ENCODE measurements at regions not wholly inside any gene's neighbourhood (a gene's known extent, or its start where the extent isn't known, plus 50 kb on each side); places are given as distances from the start of the nearest gene placed in this dataset.

DNA sequence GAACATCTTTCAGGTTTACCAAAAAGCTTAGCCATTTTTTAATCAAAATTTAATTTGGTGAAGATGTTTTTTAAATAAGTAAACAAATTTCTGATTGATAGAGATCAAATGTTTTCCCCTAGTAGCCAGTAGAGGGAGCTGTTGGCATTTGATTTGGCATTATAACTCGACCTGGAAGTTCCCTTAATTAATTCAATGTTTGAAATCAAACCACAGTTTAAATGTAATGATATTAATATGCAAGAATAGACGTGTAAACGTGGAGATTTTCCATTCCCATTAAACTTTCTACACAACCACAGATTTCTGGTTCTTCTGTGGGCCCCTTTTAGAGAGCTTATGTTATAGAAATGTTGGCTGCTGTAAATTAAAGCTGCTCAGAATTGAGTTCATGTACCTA is 148.1 kb upstream of the MPDZ start:
- TF ChIP-seq ELF4 (IDR thresholded peaks at IDR 0.05) = no peak
- TF ChIP-seq LEF1 (IDR thresholded peaks at IDR 0.05; ENCODE audit: borderline replicate concordance) = no peak
- no peak for TF ChIP-seq SUZ12 (IDR thresholded peaks at IDR 0.05)
- TF ChIP-seq BHLHE40 (IDR thresholded peaks at IDR 0.05; ENCODE audit: borderline replicate concordance) = no peak
- TF ChIP-seq FOXK2 (IDR thresholded peaks at IDR 0.05) = no peak
- no peak for TF ChIP-seq ZNF384 (IDR thresholded peaks at IDR 0.05)
- TF ChIP-seq FOXA1 (IDR thresholded peaks at IDR 0.05) = no peak
- POLR2A ChIA-PET = no interaction called here
- CTCF ChIA-PET = interaction anchor here (1.4 kb wide), 1 partner anchor 16 kb away, joined by 7 read pairs; no protein-coding TSS in a partner anchor
- no peak for DNase-seq (ENCODE audit: extremely low spot score)

DNA sequence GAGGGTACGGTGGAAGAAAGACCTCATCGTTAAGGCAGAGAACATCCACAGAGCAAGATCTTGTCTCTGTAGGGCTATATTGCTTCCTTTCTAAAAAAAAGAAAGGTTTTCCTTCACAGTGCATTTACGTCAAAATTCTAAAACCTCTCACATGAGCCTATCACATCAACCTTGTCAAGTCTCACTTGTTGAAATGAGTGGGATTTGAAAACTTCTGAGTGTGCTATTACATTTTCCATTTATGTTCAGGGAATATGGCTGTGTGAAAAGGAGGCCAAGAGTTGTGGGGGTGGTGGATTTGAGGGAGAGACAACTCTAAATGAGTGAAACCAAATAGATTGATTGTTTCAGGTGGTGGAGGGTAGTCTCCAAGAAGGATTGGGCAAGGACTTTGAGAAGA is 147.1 kb upstream of the MPDZ start:
- no peak for DNase-seq (ENCODE audit: extremely low spot score)
- CTCF ChIA-PET = interaction anchor here (0.6 to 1.4 kb wide), 2 partner anchors 15 to 48 kb away, joined by 3 to 7 read pairs; no protein-coding TSS in a partner anchor
- POLR2A ChIA-PET = no interaction called here
- TF ChIP-seq CTBP1 (IDR thresholded peaks at IDR 0.05; ENCODE audit: borderline replicate concordance) (no peak), TARDBP (IDR thresholded peaks at IDR 0.05) (no peak), FOXM1 (IDR thresholded peaks at IDR 0.05; ENCODE audit: borderline replicate concordance) (no peak), LEF1 (IDR thresholded peaks at IDR 0.05; ENCODE audit: borderline replicate concordance) (no peak), SUZ12 (IDR thresholded peaks at IDR 0.05) (no peak), ZNF384 (IDR thresholded peaks at IDR 0.05) (no peak), HDGF (IDR thresholded peaks at IDR 0.05; ENCODE audit: borderline replicate concordance) (no peak), FOXK2 (IDR thresholded peaks at IDR 0.05) (no peak), BHLHE40 (IDR thresholded peaks at IDR 0.05; ENCODE audit: borderline replicate concordance) (no peak), ARNT (IDR thresholded peaks at IDR 0.05) (no peak), L3MBTL2 (conservative IDR thresholded peaks at IDR 0.05) (no peak), FOXA1 (IDR thresholded peaks at IDR 0.05) (no peak), NFRKB (IDR thresholded peaks at IDR 0.05) (no peak), ELF4 (IDR thresholded peaks at IDR 0.05) (no peak), SP1 (IDR thresholded peaks at IDR 0.05) (no peak)
- TF ChIP-seq, protein P1, sequence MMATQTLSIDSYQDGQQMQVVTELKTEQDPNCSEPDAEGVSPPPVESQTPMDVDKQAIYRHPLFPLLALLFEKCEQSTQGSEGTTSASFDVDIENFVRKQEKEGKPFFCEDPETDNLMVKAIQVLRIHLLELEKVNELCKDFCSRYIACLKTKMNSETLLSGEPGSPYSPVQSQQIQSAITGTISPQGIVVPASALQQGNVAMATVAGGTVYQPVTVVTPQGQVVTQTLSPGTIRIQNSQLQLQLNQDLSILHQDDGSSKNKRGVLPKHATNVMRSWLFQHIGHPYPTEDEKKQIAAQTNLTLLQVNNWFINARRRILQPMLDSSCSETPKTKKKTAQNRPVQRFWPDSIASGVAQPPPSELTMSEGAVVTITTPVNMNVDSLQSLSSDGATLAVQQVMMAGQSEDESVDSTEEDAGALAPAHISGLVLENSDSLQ (IDR thresholded peaks at IDR 0.05) = no peak

DNA sequence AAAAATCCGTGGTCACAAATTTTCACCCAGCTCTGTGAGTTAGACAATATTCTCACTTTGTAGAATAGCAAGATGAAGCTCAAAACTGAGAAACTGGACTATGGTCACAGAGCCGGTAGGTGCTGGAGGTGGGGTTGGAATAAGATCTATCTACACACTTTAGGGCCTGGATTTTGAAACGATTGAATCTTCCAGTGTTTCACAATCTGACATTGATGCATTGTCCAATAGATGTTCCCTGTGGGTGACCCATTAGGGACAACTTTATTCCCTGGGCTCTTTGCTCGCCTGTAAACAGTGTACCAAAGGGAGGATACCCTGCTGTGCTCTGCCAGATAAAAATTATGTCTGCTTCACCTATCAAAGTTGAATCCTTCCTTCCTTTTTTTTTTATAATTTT is 145.4 kb upstream of the MPDZ start:
- DNase-seq (ENCODE audit: extremely low spot score) = no peak
- ChIA-PET CTCF (interaction anchor here (0.7 kb wide), 1 partner anchor 26 kb away, joined by 3 read pairs; no protein-coding TSS in a partner anchor), POLR2A (no interaction called here)
- no peak for TF ChIP-seq L3MBTL2 (conservative IDR thresholded peaks at IDR 0.05)
- no peak for TF ChIP-seq FOXA1 (IDR thresholded peaks at IDR 0.05)
- TF ChIP-seq FOXM1 (IDR thresholded peaks at IDR 0.05; ENCODE audit: borderline replicate concordance) = no peak
- TF ChIP-seq, protein P1 (IDR thresholded peaks at IDR 0.05) = peak; percentile 79

DNA sequence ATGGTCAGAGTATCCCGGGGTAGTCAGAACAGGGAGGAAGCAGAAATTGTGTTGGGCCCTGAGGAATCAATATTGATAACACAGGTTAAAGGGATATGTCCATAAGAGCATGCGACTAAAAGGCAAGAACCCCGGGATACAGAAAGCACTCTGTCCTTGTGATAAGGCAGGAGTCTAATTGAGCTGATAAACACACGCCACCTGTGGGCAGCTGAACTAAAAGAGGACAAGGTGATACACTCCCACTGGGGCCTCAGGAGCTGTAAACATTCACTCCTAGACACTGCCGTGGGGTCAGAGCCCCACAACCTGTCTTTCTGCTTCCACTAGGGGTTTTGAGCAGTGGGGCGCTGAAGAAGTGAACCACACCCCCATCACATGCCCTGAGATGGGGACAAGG is 144.7 kb upstream of the MPDZ start:
- DNase-seq (ENCODE audit: extremely low spot score) = no peak
- POLR2A ChIA-PET = no interaction called here
- TF ChIP-seq L3MBTL2 (conservative IDR thresholded peaks at IDR 0.05) (no peak), SP1 (IDR thresholded peaks at IDR 0.05) (no peak), NFRKB (IDR thresholded peaks at IDR 0.05) (no peak), ARNT (IDR thresholded peaks at IDR 0.05) (no peak), BHLHE40 (IDR thresholded peaks at IDR 0.05; ENCODE audit: borderline replicate concordance) (no peak), LEF1 (IDR thresholded peaks at IDR 0.05; ENCODE audit: borderline replicate concordance) (no peak)
- CTCF ChIA-PET = no interaction called here

DNA sequence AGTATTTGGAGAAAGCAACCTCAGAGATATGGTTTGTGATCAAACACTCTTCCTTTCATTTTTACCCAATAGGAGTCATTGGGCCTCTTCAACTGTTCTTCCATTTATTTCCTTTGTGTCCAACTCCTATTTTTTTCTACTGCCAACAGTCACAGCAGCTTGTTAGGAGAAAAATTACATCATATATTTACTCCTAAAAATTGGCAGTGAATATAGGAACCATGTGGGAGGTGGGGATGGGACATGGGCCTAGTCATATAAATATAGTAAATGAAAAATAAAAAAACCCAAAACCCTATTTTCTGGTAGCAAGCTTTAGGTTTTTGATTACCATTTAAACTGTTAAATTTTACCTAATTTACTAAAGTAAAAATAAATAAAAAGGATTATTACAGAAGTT is 134.9 kb upstream of the MPDZ start:
- POLR2A ChIA-PET = no interaction called here
- TF ChIP-seq SUZ12 (IDR thresholded peaks at IDR 0.05) = no peak
- TF ChIP-seq HDGF (IDR thresholded peaks at IDR 0.05; ENCODE audit: borderline replicate concordance) = no peak
- no peak for TF ChIP-seq ARNT (IDR thresholded peaks at IDR 0.05)
- no peak for TF ChIP-seq ZNF384 (IDR thresholded peaks at IDR 0.05)
- TF ChIP-seq SP1 (IDR thresholded peaks at IDR 0.05) = no peak
- TF ChIP-seq BHLHE40 (IDR thresholded peaks at IDR 0.05; ENCODE audit: borderline replicate concordance) = no peak
- no peak for TF ChIP-seq FOXK2 (IDR thresholded peaks at IDR 0.05)
- no peak for TF ChIP-seq L3MBTL2 (conservative IDR thresholded peaks at IDR 0.05)
- TF ChIP-seq TARDBP (IDR thresholded peaks at IDR 0.05) = no peak
- no peak for TF ChIP-seq FOXA1 (IDR thresholded peaks at IDR 0.05)
- no peak for TF ChIP-seq LEF1 (IDR thresholded peaks at IDR 0.05; ENCODE audit: borderline replicate concordance)
- TF ChIP-seq CTBP1 (IDR thresholded peaks at IDR 0.05; ENCODE audit: borderline replicate concordance) = no peak
- TF ChIP-seq NFRKB (IDR thresholded peaks at IDR 0.05) = no peak
- TF ChIP-seq, protein P1 (IDR thresholded peaks at IDR 0.05) = no peak
- TF ChIP-seq ELF4 (IDR thresholded peaks at IDR 0.05) = no peak
- TF ChIP-seq FOXM1 (IDR thresholded peaks at IDR 0.05; ENCODE audit: borderline replicate concordance) = no peak
- DNase-seq (ENCODE audit: extremely low spot score) = no peak
- CTCF ChIA-PET = no interaction called here

DNA sequence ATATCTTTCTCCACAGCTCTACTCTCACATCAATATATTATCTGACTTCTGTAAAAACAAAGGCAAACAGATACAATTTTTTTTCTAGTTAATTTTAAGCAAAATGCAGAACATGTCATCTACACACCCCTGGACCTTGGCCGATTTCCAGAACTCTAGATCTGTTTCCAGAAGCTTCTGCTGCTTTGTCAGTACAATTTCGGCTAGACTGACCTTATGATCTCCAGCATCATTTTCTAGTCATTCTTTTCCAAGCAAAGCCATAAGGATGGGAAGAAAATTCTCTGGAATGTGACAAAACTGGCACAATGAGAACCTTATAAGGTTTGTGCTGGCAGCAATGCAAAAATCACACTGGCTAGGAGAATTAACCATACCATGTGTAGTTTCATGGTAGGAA is 132.8 kb upstream of the MPDZ start:
- ChIA-PET POLR2A (no interaction called here), CTCF (interaction anchor here (1.3 kb wide), 1 partner anchor 15 kb away, joined by 7 read pairs; no protein-coding TSS in a partner anchor)
- no peak for TF ChIP-seq ELF4 (IDR thresholded peaks at IDR 0.05)
- no peak for TF ChIP-seq FOXK2 (IDR thresholded peaks at IDR 0.05)
- TF ChIP-seq L3MBTL2 (conservative IDR thresholded peaks at IDR 0.05) = no peak
- TF ChIP-seq NFRKB (IDR thresholded peaks at IDR 0.05) = no peak
- no peak for TF ChIP-seq SP1 (IDR thresholded peaks at IDR 0.05)
- no peak for DNase-seq (ENCODE audit: extremely low spot score)

DNA sequence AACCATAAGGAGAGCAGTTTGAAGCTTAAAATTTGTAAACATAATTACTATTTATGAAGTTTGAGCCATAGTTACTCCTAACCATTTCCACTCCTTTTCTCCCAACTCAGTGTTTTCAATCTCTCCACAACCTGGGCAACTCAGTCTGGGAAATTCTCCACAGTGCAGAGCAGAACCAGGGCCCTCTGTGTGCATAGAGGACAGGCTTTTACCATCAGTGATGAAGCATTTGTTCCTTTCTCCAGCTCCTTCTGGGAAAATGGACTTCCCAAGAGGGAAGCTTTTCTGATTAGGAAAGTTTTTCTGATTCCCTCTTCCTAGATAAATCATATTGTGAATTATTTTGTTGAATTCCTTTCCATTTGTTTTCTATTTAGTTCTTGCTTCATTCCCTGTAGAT is 132.3 kb upstream of the MPDZ start:
- ChIA-PET POLR2A (no interaction called here), CTCF (interaction anchor here (1.3 kb wide), 1 partner anchor 16 kb away, joined by 7 read pairs; no protein-coding TSS in a partner anchor)
- no peak for DNase-seq (ENCODE audit: extremely low spot score)
- TF ChIP-seq L3MBTL2 (conservative IDR thresholded peaks at IDR 0.05) (no peak), TARDBP (IDR thresholded peaks at IDR 0.05) (no peak), LEF1 (IDR thresholded peaks at IDR 0.05; ENCODE audit: borderline replicate concordance) (no peak), HDGF (IDR thresholded peaks at IDR 0.05; ENCODE audit: borderline replicate concordance) (no peak), FOXA1 (IDR thresholded peaks at IDR 0.05) (no peak), ARNT (IDR thresholded peaks at IDR 0.05) (no peak), SP1 (IDR thresholded peaks at IDR 0.05) (no peak), BHLHE40 (IDR thresholded peaks at IDR 0.05; ENCODE audit: borderline replicate concordance) (no peak), FOXK2 (IDR thresholded peaks at IDR 0.05) (no peak), SUZ12 (IDR thresholded peaks at IDR 0.05) (no peak), CTBP1 (IDR thresholded peaks at IDR 0.05; ENCODE audit: borderline replicate concordance) (no peak), FOXM1 (IDR thresholded peaks at IDR 0.05; ENCODE audit: borderline replicate concordance) (no peak), ZNF384 (IDR thresholded peaks at IDR 0.05) (no peak), ELF4 (IDR thresholded peaks at IDR 0.05) (no peak), NFRKB (IDR thresholded peaks at IDR 0.05) (no peak)
- TF ChIP-seq, protein P1 (IDR thresholded peaks at IDR 0.05) = no peak

All from HEK293T (cell line).